WI38 (cell line): ENCODE measurements at regions not wholly inside any gene's neighbourhood (a gene's known extent, or its start where the extent isn't known, plus 50 kb on each side); places are given as distances from the start of the nearest gene placed in this dataset.

Source experiments
- H3K4me3 ChIP-seq: 2 replicates; pipeline ENCODE4 v1.5.1; 2011; ENCODE audit warnings: low read depth, mild to moderate bottlenecking, control low read depth, low read length
- TF ChIP-seq, protein P1 (sequence below): IDR thresholded peaks from 2 replicates; pipeline ENCODE4 v1.5.1; 2012; ENCODE audit warnings: low read depth, mild to moderate bottlenecking, control low read depth, low read length

DNA sequence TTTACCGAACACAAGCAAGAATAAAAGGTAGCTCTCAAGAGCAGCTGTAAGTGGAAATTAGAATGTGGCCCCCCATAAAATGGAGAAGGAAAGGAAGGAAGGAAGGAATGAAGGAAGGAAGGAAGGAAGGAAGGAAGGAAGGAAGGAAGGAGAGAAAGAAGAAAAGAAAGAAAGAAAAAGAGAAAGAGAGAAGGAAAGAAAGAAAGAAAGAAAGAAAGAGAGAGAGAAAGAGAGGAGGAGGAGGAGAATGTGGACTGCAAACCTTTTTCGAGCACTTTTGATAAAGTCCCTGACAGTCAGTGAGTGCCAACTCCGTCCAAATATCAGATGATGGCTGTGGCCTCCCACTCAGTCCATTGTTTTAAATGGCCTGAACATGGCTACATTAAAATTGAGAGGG lies 53.8 kb upstream of the SNX2 start:
- TF ChIP-seq, protein P1, sequence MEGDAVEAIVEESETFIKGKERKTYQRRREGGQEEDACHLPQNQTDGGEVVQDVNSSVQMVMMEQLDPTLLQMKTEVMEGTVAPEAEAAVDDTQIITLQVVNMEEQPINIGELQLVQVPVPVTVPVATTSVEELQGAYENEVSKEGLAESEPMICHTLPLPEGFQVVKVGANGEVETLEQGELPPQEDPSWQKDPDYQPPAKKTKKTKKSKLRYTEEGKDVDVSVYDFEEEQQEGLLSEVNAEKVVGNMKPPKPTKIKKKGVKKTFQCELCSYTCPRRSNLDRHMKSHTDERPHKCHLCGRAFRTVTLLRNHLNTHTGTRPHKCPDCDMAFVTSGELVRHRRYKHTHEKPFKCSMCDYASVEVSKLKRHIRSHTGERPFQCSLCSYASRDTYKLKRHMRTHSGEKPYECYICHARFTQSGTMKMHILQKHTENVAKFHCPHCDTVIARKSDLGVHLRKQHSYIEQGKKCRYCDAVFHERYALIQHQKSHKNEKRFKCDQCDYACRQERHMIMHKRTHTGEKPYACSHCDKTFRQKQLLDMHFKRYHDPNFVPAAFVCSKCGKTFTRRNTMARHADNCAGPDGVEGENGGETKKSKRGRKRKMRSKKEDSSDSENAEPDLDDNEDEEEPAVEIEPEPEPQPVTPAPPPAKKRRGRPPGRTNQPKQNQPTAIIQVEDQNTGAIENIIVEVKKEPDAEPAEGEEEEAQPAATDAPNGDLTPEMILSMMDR = no peak
- no peak overlapping the region for H3K4me3 ChIP-seq

DNA sequence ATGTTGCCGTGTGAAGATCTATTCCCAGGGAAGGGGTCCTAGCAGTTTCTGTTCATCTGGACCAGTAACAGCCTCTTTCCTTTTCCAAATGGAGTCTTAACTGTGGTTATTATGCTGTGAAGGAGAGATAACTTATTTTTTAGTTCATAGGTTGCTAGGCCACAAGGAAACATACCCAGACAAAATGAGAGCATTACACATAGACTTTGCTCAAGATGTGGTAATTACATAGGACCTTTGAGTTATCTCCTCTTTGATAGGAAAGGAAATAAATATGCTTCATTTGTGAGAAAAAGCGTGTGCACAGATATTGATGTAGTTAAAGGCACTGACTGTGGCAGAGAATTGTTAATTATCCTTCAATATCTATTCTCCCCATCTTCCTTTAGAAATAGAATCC lies 52.5 kb upstream of the SNX2 start:
- TF ChIP-seq, protein P1 = no peak
- no peak overlapping the region for H3K4me3 ChIP-seq

DNA sequence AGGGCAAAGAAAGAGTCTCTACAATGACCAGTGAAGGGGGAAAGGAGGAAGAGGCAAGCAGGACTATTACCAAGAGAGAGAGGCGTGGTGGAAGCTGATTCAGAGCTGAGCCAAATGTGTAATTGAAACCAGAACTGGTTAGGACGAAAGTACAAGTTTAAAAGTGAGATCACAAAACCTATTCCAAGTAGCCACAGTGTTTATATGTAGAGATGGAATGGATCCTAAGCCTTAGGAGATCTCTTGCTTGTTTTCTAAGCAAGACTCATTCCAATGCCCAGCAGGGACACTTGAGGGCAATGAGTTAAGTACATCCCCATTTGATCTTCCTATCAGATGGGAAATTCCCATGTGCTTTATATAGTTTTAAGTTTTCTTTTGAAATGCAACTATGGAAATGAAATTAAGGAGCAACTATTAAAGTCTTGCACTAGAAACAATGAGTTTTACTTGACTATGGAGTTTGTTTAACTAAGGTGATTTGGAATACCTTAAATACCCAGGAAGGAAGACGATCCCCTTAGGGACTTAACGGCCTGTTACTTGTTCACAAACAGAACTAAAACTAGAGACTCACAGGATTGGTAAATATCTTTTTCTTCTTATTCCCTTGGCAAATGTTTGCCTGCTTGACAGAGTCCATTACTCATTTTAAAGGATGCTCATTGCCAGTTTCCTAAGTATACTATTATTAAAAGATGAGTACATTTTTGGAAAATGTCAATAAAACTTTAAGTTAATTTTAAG lies 51.1 kb upstream of the SNX2 start:
- no peak overlapping the region for H3K4me3 ChIP-seq
- TF ChIP-seq, protein P1 = no peak
